HCT116 (cell line): ENCODE measurements at regions not wholly inside any gene's neighbourhood (a gene's known extent, or its start where the extent isn't known, plus 50 kb on each side); places are given as distances from the start of the nearest gene placed in this dataset.
A peak's percentile ranks its signal among the peaks of the same experiment; 100 is the strongest.

Source experiments
- ATAC-seq: fragments of 200-7000 bp; cut with Tn5 transposase; 2 replicates; pipeline ENCODE4 v1.9.1; 2020; ENCODE audit warnings: mild to moderate bottlenecking, moderate library complexity
- BruUV-seq: library from RNA; stranded (reverse); fragments of 400-500 nt; replicated peaks from 2 replicates; lab custom pipeline; 2021; lab: Mats Ljungman, UMichigan
- CTCF ChIA-PET: fragments of 300-600 bp; sonication (Branson Sonifier 250); formaldehyde crosslinking; loops from one replicate; lab custom pipeline; 2021; ENCODE audit warnings: antibody characterized with exemption; lab: Charles Lee
- POLR2A ChIA-PET: fragments of 300-600, 350-600 bp; sonication (Branson Sonifier 250); formaldehyde crosslinking; loops from one replicate; lab custom pipeline; 2021; ENCODE audit warnings: antibody characterized with exemption; lab: Charles Lee
- RAD21 ChIA-PET, 2 experiments: fragments of 300-600 bp; sonication (Branson Sonifier 250); formaldehyde crosslinking; loops; one replicate each; lab custom pipeline; 2023; ENCODE audit warnings: low total read pairs in 2 of 2; ENCODE audit not compliant: uncharacterized antibody in 2 of 2, unreplicated experiment in 2 of 2, low non-redundant PET in 1 of 2; lab: Charles Lee
- DNase-seq: peaks from one replicate; pipeline ENCODE4 v3.0.0-alpha.2; 2010; ENCODE audit warnings: low read depth, low spot score
- H2AFZ ChIP-seq: fragments of 200-600 bp; shearing (Covaris generic), sonication (generic); 2 replicates; pipeline ENCODE4 v1.6.1; 2017; ENCODE audit warnings: low read depth, mixed run types, mixed read lengths, antibody characterized with exemption, low read length; ENCODE audit not compliant: poor library complexity, severe bottlenecking
- H3K27ac ChIP-seq: 2 replicates; pipeline ENCODE4 v1.5.1; 2012; ENCODE audit warnings: low read depth, low read length
- H3K27me3 ChIP-seq: fragments of 200-600 bp; sonication (generic); 2 replicates; pipeline ENCODE4 v1.6.1; 2016; ENCODE audit warnings: mixed run types, low read length, mixed read lengths; ENCODE audit not compliant: insufficient read depth
- H3K36me3 ChIP-seq, 2 experiments: fragments of 200-500 bp in 1 of 2; fragments of 200-600 bp in 1 of 2; sonication (Bioruptor generic) in 1 of 2; sonication (generic) in 1 of 2; 2 replicates each; pipeline versions ENCODE4 v1.5.1 to v1.6.1; 2014 to 2016; ENCODE audit warnings: low read length in 2 of 2, inconsistent platforms in 1 of 2, mixed read lengths in 1 of 2, mixed run types in 1 of 2; ENCODE audit not compliant: insufficient read depth in 2 of 2, control insufficient read depth in 1 of 2
- H3K4me1 ChIP-seq, 2 experiments: fragments of 200-600 bp in 1 of 2; sonication (generic) in 1 of 2; 2 replicates each; pipeline versions ENCODE4 v1.5.1 to v1.6.1; 2012 to 2017; ENCODE audit warnings: low read length in 2 of 2, inconsistent platforms in 1 of 2, mild to moderate bottlenecking in 1 of 2, mixed read lengths in 1 of 2, mixed run types in 1 of 2, moderate library complexity in 1 of 2; ENCODE audit not compliant: insufficient read depth in 2 of 2, control insufficient read depth in 1 of 2
- H3K4me2 ChIP-seq: fragments of 200-600 bp; sonication (generic); 2 replicates; pipeline ENCODE4 v1.6.1; 2017; ENCODE audit warnings: mixed run types, low read length, mixed read lengths
- H3K4me3 ChIP-seq, 2 experiments: fragments of 200-600 bp in 1 of 2; sonication (generic) in 1 of 2; replicated peaks in 1 of 2; 2 replicates each; pipeline ENCODE4 v1.5.1; 2011 to 2016; ENCODE audit warnings: low read length in 2 of 2, control low read depth in 1 of 2, low read depth in 1 of 2, mild to moderate bottlenecking in 1 of 2, mixed read lengths in 1 of 2, mixed run types in 1 of 2
- H3K79me2 ChIP-seq: fragments of 200-600 bp; sonication (generic); 2 replicates; pipeline ENCODE4 v1.6.1; 2017; ENCODE audit warnings: mild to moderate bottlenecking, mixed run types, low read length, moderate library complexity, mixed read lengths; ENCODE audit not compliant: insufficient read depth
- H3K9ac ChIP-seq: fragments of 200-600 bp; sonication (generic); 2 replicates; pipeline ENCODE4 v1.6.1; 2016; ENCODE audit warnings: low read length, mixed read lengths
- H3K9me2 ChIP-seq: fragments of 200-600 bp; sonication (generic), shearing (Covaris generic); 2 replicates; pipeline ENCODE4 v1.6.1; 2017; ENCODE audit warnings: mixed run types, mild to moderate bottlenecking, moderate library complexity; ENCODE audit not compliant: insufficient read depth
- H3K9me3 ChIP-seq, 2 experiments: fragments of 200-500 bp in 1 of 2; fragments of 200-600 bp in 1 of 2; sonication (Bioruptor generic) in 1 of 2; sonication (generic) in 1 of 2; 2 replicates each; pipeline ENCODE4 v1.6.1; 2014 to 2017; ENCODE audit warnings: low read length in 2 of 2, mixed read lengths in 2 of 2, inconsistent platforms in 1 of 2, low read depth in 1 of 2, mild to moderate bottlenecking in 1 of 2, mixed run types in 1 of 2, moderate library complexity in 1 of 2; ENCODE audit not compliant: control insufficient read depth in 1 of 2, insufficient read depth in 1 of 2
- H4K20me1 ChIP-seq: fragments of 200-600 bp; sonication (generic), shearing (Covaris generic); 2 replicates; pipeline ENCODE4 v1.6.1; 2017; ENCODE audit warnings: mixed run types, mild to moderate bottlenecking, moderate library complexity; ENCODE audit not compliant: insufficient read depth
- EGR1 ChIP-seq: IDR thresholded peaks from 2 replicates; pipeline ENCODE4 v1.6.1; 2012; ENCODE audit warnings: low read depth
- EZH2 ChIP-seq: fragments of 200-600 bp; sonication (generic); IDR thresholded peaks from 2 replicates; pipeline ENCODE4 v1.6.1; 2017; ENCODE audit warnings: antibody characterized with exemption, mixed run types
- EZH2phosphoT487 ChIP-seq: fragments of 200-600 bp; IDR thresholded peaks from 2 replicates; pipeline ENCODE4 v1.6.1; 2018; ENCODE audit warnings: antibody characterized with exemption, borderline replicate concordance
- FOSL1 ChIP-seq: IDR thresholded peaks from 2 replicates; pipeline ENCODE4 v1.6.1; 2012; ENCODE audit warnings: low read depth
- POLR2A ChIP-seq: IDR thresholded peaks from 2 replicates; pipeline ENCODE4 v1.7.0; 2011; ENCODE audit warnings: borderline replicate concordance; ENCODE audit not compliant: insufficient read depth, insufficient read length; ENCODE audit errors: extremely low read depth
- RAD21 ChIP-seq: IDR thresholded peaks from 2 replicates; pipeline ENCODE4 v1.6.1; 2012; ENCODE audit warnings: low read depth, mild to moderate bottlenecking
- SRF ChIP-seq: IDR thresholded peaks from 2 replicates; pipeline ENCODE4 v1.6.1; 2012; ENCODE audit warnings: low read depth
- ZNF274 ChIP-seq: fragments of 200-500 bp; sonication (Bioruptor generic); IDR thresholded peaks from 2 replicates; pipeline ENCODE4 v1.6.1; 2014; ENCODE audit warnings: mild to moderate bottlenecking, low read depth, low read length, inconsistent platforms
- intact Hi-C: fragments of 100-400 bp; cut with micrococcal nuclease; formaldehyde crosslinking; loops from 2 replicates; pipeline ENCODE4 v1.10.0; 2022
- TF ChIP-seq, protein P1 (sequence below), 3 experiments: fragments of 200-600 bp in 1 of 3; sonication (generic) in 1 of 3; IDR thresholded peaks in 2 of 3; conservative IDR thresholded peaks in 1 of 3; 2 replicates each; pipeline ENCODE4 v1.5.1; 2012 to 2017; ENCODE audit warnings: low read depth in 2 of 3, low read length in 2 of 3, antibody characterized with exemption in 1 of 3, borderline replicate concordance in 1 of 3, control low read depth in 1 of 3, mild to moderate bottlenecking in 1 of 3, mixed read lengths in 1 of 3, mixed run types in 1 of 3, moderate library complexity in 1 of 3; ENCODE audit not compliant: insufficient read depth in 1 of 3

DNA sequence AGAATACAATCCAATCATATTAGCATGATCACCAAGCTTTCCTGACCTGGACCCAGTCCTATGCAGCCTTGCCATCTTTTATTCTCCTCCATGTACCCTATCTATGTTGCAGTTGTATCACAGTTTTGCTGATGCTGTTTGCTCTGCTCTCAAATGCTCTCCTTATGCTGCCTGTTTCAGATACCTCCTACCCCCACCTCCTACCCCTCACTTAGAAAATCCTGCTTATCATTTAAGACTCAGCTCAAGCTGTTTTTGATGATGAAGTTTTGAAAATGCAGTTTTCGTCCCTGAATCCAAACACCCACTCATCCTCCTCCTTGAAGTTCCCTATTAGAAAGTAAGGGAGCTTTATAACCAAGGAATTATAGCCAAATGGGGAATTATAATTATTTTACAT lies 457.4 kb upstream of the ATP2B1 start (continued):
- TF ChIP-seq EZH2 (no peak), FOSL1 (no peak), ZNF274 (no peak), EGR1 (no peak), POLR2A (no peak)

DNA sequence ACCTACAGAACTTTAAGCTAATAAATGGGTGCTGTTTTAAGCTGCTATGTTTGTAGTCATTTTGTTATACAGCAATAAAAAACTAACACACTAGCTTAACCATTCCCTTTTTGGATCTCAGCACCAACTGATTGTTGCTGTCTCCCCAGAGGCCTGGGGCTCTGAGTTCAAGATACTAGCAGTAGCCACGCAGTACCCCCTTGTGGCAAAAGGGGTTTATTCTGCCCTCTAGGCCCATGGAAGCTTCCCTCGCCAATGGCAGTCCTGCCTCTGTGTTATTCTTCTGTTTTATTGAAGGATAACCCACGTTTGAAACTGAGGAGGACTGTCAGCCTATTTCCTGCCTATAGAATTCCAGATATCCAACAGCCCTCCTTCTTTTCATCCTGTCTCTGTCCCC lies 455.3 kb upstream of the ATP2B1 start:
- peak; percentile 67 for ATAC-seq
- no TSS peak for BruUV-seq
- Histone ChIP-seq H3K9ac (no peak overlapping the region), H3K4me2 (no peak overlapping the region), H4K20me1 (no peaks in the 10 kb centered on the region), H3K27ac (no peak overlapping the region), H3K9me2 (no peaks in the 10 kb centered on the region), H3K79me2 (no peaks in the 10 kb centered on the region), H3K4me3 (no peak overlapping the region), H2AFZ (no peak overlapping the region), H3K9me3 (no peaks in the 10 kb centered on the region), H3K4me1 (no peaks in the 10 kb centered on the region), H3K27me3 (no peaks in the 10 kb centered on the region), H3K36me3 (no peaks in the 10 kb centered on the region)
- POLR2A ChIA-PET: no interaction called here
- TF ChIP-seq, protein P1, sequence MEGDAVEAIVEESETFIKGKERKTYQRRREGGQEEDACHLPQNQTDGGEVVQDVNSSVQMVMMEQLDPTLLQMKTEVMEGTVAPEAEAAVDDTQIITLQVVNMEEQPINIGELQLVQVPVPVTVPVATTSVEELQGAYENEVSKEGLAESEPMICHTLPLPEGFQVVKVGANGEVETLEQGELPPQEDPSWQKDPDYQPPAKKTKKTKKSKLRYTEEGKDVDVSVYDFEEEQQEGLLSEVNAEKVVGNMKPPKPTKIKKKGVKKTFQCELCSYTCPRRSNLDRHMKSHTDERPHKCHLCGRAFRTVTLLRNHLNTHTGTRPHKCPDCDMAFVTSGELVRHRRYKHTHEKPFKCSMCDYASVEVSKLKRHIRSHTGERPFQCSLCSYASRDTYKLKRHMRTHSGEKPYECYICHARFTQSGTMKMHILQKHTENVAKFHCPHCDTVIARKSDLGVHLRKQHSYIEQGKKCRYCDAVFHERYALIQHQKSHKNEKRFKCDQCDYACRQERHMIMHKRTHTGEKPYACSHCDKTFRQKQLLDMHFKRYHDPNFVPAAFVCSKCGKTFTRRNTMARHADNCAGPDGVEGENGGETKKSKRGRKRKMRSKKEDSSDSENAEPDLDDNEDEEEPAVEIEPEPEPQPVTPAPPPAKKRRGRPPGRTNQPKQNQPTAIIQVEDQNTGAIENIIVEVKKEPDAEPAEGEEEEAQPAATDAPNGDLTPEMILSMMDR (IDR thresholded peaks at IDR 0.05 in 2 of 3, conservative IDR thresholded peaks at IDR 0.05 in 1 of 3; ENCODE audit: borderline replicate concordance in 1 of 3, insufficient read depth in 1 of 3, low read depth in 2 of 3, low read length in 2 of 3): peak; percentile 16 to 34 (median 20); a peak in 2 of 6 replicates
- TF ChIP-seq RAD21 (peak; percentile 44), SRF (no peak), EZH2phosphoT487 (no peak)
- intact Hi-C loops: no loop called here
- DNase-seq: no peak
- RAD21 ChIA-PET: no interaction called here
- CTCF ChIA-PET: no interaction called here
